ENCODE measurements at regions not wholly inside any gene's neighbourhood (a gene's known extent, or its start where the extent isn't known, plus 50 kb on each side); places are given as distances from the start of the nearest gene placed in this dataset.
"Not testable (repeated sequence)": the region's sequence is repeated elsewhere in the genome, so short reads cannot be mapped to it uniquely, and the experiment has no call there.

DNA sequence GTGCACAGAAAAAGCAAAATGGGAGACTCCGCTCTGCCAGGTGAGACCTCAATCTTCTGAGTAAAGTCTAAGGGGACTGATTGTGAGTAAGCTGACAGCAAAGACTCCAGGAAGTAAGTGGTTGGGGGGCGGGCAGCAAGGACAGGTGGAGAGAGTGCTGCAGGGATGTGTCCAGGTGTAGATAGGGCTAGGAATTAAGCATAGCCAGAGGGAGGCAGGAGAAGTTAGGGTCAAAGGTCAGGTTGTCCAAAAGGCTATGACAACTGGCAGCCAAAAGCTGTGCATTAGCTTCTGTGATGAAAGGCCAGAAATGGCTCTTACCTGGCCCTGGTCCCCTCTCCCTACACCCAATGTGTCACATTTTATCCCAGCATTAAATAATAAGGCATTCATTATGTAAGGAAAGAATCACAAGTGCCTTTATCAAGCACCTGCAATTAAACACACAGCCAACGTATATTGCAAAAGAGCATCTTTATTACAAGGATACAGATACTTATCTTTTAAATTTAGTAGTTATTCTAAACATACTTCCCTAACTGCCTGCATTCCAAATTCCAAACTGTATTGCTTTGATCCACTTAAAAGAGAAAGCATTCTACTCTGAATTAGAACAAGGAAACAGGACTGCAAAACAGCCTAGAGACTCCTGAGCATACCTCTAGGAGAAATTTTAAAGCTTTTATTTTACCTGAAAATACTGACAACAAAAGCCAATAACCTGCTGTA lies 247.9 kb downstream of the IRS1 start:
- no peaks in the 10 kb centered on the region for H3K4me1 Mint-ChIP-seq
- H3K27ac Mint-ChIP-seq, result no peak overlapping the region
- ATAC-seq, result no peak
- no peak overlapping the region for H3K4me3 Mint-ChIP-seq
- no peaks in the 10 kb centered on the region for H3K9me3 Mint-ChIP-seq
- DNase-seq (ENCODE audit: low spot score in 2 of 2), result no peak
- H3K36me3 Mint-ChIP-seq, result no peaks in the 10 kb centered on the region

DNA sequence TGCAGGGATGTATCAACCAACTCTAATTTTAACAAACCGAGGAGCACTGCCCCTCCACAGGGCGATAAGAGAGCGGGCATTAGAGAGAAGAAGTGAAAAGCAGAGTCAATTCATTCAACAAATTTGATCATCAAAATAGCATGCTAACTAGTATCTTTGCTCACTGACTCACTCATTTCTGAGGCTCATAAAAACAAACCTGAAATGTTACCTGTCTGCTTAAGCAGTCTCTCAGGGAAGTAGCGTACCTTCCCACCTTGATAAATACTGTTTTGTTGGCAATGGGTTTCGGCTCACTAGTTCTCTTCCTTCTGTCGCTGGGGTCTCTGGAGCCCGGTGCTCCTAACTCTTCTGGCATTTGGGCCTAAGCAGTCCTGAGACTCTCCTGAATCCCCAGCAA lies 248.8 kb downstream of the IRS1 start:
- H3K4me1 Mint-ChIP-seq, result no peaks in the 10 kb centered on the region
- ATAC-seq, result no peak
- H3K36me3 Mint-ChIP-seq, result no peaks in the 10 kb centered on the region
- no peak overlapping the region for H3K27ac Mint-ChIP-seq
- H3K4me3 Mint-ChIP-seq, result no peak overlapping the region
- H3K9me3 Mint-ChIP-seq, result peaks cover 2% of the 10 kb centered on the region
- no peak for DNase-seq (ENCODE audit: low spot score in 2 of 2)

DNA sequence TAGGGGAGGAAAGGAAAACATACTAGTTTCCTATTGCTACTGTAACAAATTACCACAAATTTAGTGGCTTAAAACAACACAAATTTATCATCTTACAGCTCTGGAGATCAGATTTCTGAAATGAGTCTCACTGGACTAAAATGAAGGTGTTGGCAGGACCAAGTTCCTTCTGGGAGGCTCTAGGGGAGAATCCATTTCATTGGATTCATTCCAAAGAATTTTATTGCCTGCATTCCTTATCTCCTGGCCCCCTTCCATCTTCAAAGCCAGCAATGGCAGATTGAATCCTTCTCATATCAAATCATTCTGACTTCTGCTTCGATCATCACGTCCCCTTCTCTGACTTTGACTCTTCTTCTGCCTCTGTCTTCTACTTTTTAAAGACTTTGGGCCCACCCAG lies 250.9 kb downstream of the IRS1 start:
- H3K4me1 Mint-ChIP-seq, result no peaks in the 10 kb centered on the region
- H3K9me3 Mint-ChIP-seq, result peaks cover 2% of the 10 kb centered on the region
- no peak overlapping the region for H3K4me3 Mint-ChIP-seq
- ATAC-seq (no peak), DNase-seq (ENCODE audit: low spot score in 2 of 2) (no peak)
- H3K27ac Mint-ChIP-seq, result no peak overlapping the region
- H3K36me3 Mint-ChIP-seq, result no peaks in the 10 kb centered on the region

DNA sequence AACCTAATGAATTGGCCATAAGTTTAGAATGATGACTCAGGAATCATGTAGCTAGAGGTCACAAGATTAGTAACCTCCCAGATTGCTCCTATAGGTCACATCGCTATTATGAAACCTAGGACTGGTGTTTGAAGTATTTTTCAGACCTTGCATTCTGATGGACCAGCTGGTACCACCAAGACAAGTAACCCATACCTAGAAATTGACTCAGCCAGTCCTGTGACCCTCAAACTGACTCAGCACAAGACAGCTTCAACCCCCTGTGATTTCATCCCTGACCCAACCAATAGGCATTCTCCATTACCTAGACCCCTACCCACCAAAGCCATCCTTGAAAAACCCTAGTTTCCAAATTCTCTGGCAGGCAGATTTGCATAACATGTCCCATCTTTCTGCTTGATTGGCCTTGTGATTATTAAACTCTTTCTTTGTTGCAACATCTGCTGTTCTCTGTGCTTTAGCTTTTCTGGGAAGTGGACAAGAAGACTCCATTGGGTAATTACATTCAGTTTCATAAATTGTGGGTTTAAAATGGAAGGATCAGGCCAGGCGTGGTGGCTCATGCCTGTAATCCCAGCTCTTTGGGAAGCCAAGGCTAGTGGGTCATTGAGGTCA lies 254.9 kb downstream of the IRS1 start:
- H3K4me3 Mint-ChIP-seq, result no peak overlapping the region
- no peak overlapping the region for H3K27ac Mint-ChIP-seq
- no peaks in the 10 kb centered on the region for H3K36me3 Mint-ChIP-seq
- H3K9me3 Mint-ChIP-seq, result peaks cover 2% of the 10 kb centered on the region
- ATAC-seq, result no peak
- H3K4me1 Mint-ChIP-seq, result no peaks in the 10 kb centered on the region
- no peak for DNase-seq (ENCODE audit: low spot score in 2 of 2)

DNA sequence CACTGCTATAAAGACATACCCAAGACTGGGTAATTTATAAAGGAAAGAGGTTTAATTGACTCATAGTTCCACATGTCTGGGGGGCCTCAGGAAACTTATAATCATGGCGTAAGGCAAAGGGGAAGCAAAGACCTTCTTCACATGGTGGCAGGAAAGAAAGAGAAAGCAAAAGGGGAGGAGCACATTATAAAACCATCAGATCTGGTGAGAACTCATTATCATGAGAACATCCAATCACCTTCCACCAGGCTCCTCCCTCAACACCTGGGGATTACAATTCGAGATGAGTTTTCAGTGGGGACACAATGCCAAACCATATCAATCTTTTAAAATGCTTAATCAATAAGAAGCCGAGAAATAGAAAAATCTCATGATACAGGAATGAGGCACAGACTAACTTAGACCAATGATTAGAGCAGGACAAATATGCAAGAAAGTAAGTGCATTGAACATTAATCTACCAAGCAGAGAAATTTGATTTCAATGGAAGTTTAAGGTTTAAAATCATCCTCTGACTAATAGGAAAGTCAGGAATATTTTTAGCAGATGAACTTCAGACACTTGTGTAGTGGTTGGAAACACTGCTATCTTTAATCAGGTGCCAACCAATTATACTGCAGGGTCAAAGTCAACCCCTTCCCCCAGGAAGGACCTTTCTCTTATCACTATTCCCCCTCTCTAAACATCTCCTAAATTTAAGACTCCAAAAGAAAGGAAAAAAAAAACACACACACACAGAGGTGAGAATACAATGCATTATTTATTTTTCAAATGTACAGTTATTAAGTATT lies 259.2 kb downstream of the IRS1 start:
- ATAC-seq, result no peak
- Mint-ChIP-seq H3K27ac (no peak overlapping the region), H3K36me3 (no peaks in the 10 kb centered on the region), H3K9me3 (no peaks in the 10 kb centered on the region), H3K4me1 (no peaks in the 10 kb centered on the region), H3K4me3 (no peak overlapping the region)
- DNase-seq (ENCODE audit: low spot score in 2 of 2), result no peak

DNA sequence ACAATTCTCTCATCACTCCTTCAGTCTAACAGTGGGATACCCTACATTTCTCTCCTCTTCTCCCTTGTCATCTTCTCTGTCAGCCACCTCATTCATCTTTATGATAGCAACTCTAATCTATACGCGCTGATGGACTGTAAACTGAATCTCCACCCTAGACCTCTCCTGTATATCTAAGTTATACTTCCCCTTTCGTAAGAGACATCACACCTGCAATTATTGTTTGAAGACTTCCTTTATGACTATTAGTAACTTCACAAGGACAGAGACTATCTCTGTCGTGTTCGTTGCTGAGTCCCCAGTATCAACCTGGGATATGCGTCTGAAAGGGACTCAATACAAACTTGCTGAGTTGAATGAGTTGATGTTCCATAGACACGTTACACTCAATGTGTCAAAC lies 263.2 kb downstream of the IRS1 start:
- ATAC-seq, result no peak
- DNase-seq (ENCODE audit: low spot score in 2 of 2), result no peak
- H3K27ac Mint-ChIP-seq, result no peak overlapping the region
- no peaks in the 10 kb centered on the region for H3K36me3 Mint-ChIP-seq
- no peaks in the 10 kb centered on the region for H3K9me3 Mint-ChIP-seq
- H3K4me1 Mint-ChIP-seq, result no peaks in the 10 kb centered on the region
- no peak overlapping the region for H3K4me3 Mint-ChIP-seq

DNA sequence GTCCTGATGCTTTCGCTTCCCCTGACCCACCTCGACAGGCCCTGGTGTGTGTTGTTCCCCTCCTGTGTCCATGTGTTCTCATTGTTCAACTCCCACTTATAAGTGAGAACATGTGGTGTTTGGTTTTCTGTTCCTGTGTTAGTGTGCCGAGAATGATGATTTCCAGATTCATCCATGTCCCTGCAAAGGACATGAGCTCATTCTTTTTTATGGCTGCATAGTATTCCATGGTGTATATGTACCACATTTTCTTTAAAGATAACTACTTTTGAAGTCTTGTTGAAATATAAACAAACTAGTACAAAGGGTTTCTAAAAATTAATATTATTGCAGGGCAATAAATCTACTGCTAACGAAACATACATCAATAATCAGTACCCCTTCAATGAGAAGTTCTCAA lies 266.6 kb downstream of the IRS1 start:
- H3K9me3 Mint-ChIP-seq; H3K4me3 Mint-ChIP-seq; H3K4me1 Mint-ChIP-seq; H3K27ac Mint-ChIP-seq; H3K36me3 Mint-ChIP-seq; DNase-seq (ENCODE audit: low spot score in 2 of 2); ATAC-seq: not testable (repeated sequence)

DNA sequence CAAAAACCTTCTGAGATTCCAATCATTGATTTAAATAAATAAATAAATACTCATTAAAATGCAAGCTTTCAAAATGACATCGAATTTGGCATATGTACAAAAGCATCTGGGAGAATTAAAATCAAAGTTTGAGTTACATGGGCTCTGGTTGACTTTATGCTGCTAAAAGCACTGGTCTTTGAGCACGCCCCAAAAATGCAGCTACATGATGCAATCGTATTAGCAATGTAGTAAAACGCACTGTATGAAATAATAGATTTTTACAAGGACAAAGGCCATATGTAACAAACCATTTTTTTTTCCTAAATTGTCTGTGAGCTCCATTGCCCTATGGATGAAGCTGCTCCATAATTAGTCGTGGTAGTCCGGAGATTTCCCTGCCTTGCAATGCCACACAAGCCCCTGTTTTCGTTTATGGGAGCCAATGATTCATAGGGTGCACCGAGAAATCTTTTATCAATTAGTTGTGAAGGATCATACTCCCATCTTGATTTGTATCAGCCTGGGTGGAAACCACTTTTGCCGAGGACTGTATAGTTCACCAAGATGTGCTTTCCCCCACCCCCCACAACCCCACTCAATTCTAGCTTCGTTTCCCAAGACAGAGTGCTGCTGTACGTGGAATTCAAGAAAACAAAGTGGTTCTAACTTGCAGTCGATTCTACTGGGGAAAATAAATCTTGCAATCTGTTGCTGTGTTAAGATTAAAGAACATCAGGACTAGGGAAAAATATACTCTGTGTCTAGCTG lies 268.4 kb downstream of the IRS1 start:
- Mint-ChIP-seq H3K4me3 (no peak overlapping the region), H3K27ac (no peak overlapping the region), H3K36me3 (no peaks in the 10 kb centered on the region), H3K4me1 (no peaks in the 10 kb centered on the region), H3K9me3 (no peaks in the 10 kb centered on the region)
- no peak for ATAC-seq
- DNase-seq (ENCODE audit: low spot score in 2 of 2), result no peak

DNA sequence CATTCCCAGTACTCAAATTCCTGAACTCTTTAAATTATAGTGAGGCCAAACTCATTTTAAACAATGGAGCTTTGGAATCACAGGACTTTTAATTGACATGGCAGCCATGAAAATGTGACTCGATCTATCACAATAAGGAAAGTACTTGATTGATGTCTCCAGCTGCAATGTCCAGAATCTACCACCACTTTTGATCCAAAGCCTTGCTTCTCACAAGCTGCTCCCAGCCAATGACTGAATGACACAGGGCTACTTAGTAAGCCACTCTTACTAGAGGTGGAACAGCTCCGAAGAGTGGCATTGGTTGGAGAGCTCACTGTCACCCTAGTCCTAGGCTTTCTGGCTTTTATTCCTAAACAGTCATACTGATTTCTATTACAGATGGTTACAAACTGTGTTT lies 270.1 kb downstream of the IRS1 start:
- no peaks in the 10 kb centered on the region for H3K9me3 Mint-ChIP-seq
- H3K27ac Mint-ChIP-seq, result no peak overlapping the region
- no peak overlapping the region for H3K4me3 Mint-ChIP-seq
- no peak for DNase-seq (ENCODE audit: low spot score in 2 of 2)
- no peak for ATAC-seq
- no peaks in the 10 kb centered on the region for H3K36me3 Mint-ChIP-seq
- H3K4me1 Mint-ChIP-seq, result no peaks in the 10 kb centered on the region

DNA sequence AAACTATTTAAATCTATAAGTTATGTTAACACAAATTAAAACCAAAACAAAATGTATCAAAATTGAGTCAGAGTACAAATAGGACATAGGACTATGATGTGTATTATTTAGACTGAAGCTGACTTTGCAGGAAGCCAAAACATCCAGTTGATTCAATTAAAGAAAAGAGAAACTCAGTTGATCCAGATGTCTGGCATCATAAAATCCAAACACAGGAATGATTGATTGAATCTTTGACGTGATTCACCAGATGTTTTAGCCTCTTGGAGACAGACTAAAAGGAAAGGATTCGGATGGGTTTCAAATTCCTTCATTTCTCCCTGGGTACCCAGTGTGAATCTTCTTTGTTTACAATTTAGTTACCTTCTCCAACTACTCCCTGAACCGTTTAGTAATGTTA lies 272.9 kb downstream of the IRS1 start:
- ATAC-seq (no peak), DNase-seq (ENCODE audit: low spot score in 2 of 2) (no peak)
- Mint-ChIP-seq H3K36me3 (no peaks in the 10 kb centered on the region), H3K27ac (no peak overlapping the region), H3K4me1 (no peaks in the 10 kb centered on the region), H3K9me3 (no peaks in the 10 kb centered on the region), H3K4me3 (no peak overlapping the region)

DNA sequence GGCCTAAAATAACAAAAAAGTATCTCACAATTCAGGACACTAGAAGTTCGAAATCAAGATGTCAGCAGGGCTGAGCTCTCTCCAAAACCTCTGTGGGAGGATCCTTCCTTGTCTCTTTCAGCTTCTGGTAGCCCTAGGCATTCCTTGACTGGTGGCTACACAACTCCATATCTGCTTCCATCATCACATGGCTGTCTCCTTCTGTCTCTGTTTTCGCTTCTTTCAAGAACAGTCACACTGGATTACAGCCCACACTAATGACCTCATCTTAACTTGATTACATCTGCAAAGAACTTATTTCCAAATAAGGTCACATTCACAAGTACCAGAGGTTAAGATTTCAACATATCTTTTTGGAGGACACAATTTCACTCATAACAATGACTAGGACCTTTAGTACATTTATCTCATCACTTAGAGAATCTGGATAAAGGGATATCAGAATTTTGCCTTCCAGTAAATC lies 275.2 kb downstream of the IRS1 start:
- DNase-seq (ENCODE audit: low spot score in 2 of 2), result no peak
- H3K9me3 Mint-ChIP-seq, result no peaks in the 10 kb centered on the region
- no peak for ATAC-seq
- no peak overlapping the region for H3K27ac Mint-ChIP-seq
- H3K4me3 Mint-ChIP-seq, result no peak overlapping the region
- no peaks in the 10 kb centered on the region for H3K36me3 Mint-ChIP-seq
- H3K4me1 Mint-ChIP-seq, result no peaks in the 10 kb centered on the region

DNA sequence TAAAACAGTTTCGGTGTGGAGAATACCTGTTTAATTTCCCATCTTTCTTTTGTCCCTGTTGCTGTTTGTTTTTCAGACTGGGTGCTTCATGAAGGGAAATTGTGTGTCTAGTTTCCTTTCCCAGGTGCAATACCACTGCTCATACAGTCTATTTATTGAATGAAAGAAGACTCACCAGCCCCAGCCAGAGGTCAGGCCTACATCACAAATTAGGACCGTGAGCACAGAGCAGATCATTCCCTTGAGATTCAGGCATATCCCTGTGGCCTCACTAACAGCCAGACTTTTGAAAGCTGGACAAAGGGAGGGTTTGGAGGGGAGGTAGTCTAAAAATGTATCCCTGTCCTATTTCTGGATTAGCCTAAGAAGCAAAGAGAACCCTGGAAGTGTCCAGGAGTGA lies 278.9 kb downstream of the IRS1 start:
- Mint-ChIP-seq H3K4me1 (no peaks in the 10 kb centered on the region), H3K27ac (no peak overlapping the region), H3K9me3 (no peaks in the 10 kb centered on the region), H3K4me3 (no peak overlapping the region), H3K36me3 (no peaks in the 10 kb centered on the region)
- DNase-seq (ENCODE audit: low spot score in 2 of 2) (no peak), ATAC-seq (no peak)

DNA sequence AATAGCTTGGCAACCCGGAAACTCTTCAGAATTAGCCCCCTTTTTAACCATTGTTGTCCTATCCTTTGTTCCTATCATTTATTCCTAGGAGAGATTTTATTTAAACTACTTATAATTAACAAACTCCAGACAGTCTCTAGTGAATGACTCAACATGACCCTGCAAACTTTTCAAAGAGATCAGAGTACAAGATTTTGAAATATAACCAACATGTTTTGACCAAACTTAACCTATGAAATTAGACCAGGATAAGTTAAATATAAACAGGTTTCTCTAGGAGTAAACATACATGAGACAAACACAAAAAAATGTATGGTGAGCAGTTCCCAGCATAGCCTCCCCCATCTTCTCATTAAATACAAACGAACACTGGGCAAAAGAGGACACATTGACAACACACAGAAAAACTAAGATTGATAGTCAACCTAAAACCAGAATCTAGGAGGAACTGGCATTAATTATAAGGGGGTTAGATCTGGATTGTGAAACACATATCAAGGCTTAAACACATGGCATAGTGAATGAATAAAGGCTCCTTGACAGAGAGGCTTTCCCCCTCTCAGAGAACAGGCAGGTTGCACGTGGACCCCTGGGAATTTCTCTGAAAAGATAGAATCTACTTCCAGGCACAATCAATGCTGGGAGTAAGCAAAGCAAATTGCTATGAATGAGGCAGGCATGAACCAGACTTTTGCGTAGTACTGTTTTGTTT lies 284.1 kb downstream of the IRS1 start:
- Mint-ChIP-seq H3K4me1 (no peaks in the 10 kb centered on the region), H3K4me3 (no peak overlapping the region), H3K27ac (no peak overlapping the region), H3K36me3 (no peaks in the 10 kb centered on the region), H3K9me3 (no peaks in the 10 kb centered on the region)
- ATAC-seq (no peak), DNase-seq (ENCODE audit: low spot score in 2 of 2) (no peak)

DNA sequence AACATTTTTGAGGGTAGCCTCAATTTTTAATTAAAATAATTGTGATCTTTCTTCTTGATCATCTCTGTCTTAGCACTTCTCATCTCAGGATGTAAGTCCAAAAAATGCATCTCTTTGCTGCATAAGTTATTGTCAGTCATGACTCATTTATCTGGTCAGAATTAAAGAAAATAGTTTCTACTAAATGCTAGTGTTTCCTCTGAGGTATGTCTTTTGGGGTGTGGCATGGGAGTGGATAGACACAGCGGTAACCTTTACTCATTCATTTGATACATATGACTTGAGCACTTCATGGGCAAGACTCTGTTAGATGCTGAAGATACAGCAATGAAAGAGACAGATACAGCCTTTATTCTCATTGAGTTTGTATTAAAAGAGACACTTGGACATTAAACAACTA lies 284.7 kb downstream of the IRS1 start:
- Mint-ChIP-seq H3K36me3 (no peaks in the 10 kb centered on the region), H3K4me3 (no peak overlapping the region), H3K9me3 (no peaks in the 10 kb centered on the region), H3K4me1 (no peaks in the 10 kb centered on the region), H3K27ac (no peak overlapping the region)
- DNase-seq (ENCODE audit: low spot score in 2 of 2) (no peak), ATAC-seq (no peak)

DNA sequence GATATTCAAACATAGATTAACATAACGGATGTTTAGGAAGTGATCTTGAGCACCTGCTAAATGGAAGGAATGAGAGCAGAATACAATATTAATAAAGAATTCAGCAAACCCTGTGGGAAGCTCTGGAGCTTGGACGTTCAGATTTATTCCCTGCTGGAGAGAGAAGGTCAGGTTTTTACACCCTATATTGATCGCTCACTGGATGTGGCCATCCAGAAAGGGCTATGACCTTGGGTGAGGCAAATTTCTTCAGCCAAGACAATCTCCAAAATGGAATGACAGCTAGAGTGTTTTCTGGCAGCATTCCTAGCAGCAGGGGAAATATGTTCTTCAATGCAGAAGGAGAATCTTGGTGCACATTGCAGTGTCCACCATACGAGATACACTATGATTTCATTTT lies 288.3 kb downstream of the IRS1 start:
- H3K36me3 Mint-ChIP-seq, result no peaks in the 10 kb centered on the region
- no peak overlapping the region for H3K4me3 Mint-ChIP-seq
- no peak overlapping the region for H3K27ac Mint-ChIP-seq
- DNase-seq (ENCODE audit: low spot score in 2 of 2) (no peak), ATAC-seq (no peak)
- no peaks in the 10 kb centered on the region for H3K9me3 Mint-ChIP-seq
- H3K4me1 Mint-ChIP-seq, result no peaks in the 10 kb centered on the region
